KMS-11 (cell line): ENCODE measurements at regions not wholly inside any gene's neighbourhood (a gene's known extent, or its start where the extent isn't known, plus 50 kb on each side); places are given as distances from the start of the nearest gene placed in this dataset.

Source experiments
- H2AFZ ChIP-seq: fragments of 200-600 bp; sonication (generic); 2 replicates; pipeline ENCODE4 v1.6.1; 2016; ENCODE audit warnings: antibody characterized with exemption, mixed run types, low read depth
- H3K27ac ChIP-seq: fragments of 200-600 bp; sonication (generic); 2 replicates; pipeline ENCODE4 v1.6.1; 2016; ENCODE audit warnings: mild to moderate bottlenecking, mixed run types
- H3K27me3 ChIP-seq: fragments of 200-600 bp; sonication (generic); 2 replicates; pipeline ENCODE4 v1.6.1; 2017; ENCODE audit warnings: mild to moderate bottlenecking, low read depth, mixed run types, moderate library complexity; ENCODE audit not compliant: insufficient read depth
- H3K36me3 ChIP-seq: fragments of 200-600 bp; sonication (generic); 2 replicates; pipeline ENCODE4 v1.6.1; 2017; ENCODE audit warnings: mild to moderate bottlenecking, mixed run types; ENCODE audit not compliant: insufficient read depth
- H3K4me1 ChIP-seq: fragments of 200-600 bp; sonication (generic); 2 replicates; pipeline ENCODE4 v1.6.1; 2016; ENCODE audit warnings: mild to moderate bottlenecking, low read depth, mixed run types; ENCODE audit not compliant: poor library complexity, severe bottlenecking
- H3K4me2 ChIP-seq: fragments of 200-600 bp; sonication (generic); 2 replicates; pipeline ENCODE4 v1.7.0; 2016; ENCODE audit warnings: mild to moderate bottlenecking, mixed run types
- H3K4me3 ChIP-seq: fragments of 200-600 bp; sonication (generic); IDR thresholded peaks from 2 replicates; pipeline ENCODE4 v1.6.1; 2017; ENCODE audit warnings: low read depth, low read length, mixed read lengths; ENCODE audit not compliant: insufficient read depth
- H3K79me2 ChIP-seq: fragments of 200-600 bp; sonication (generic); 2 replicates; pipeline ENCODE4 v1.6.1; 2016; ENCODE audit warnings: low read depth, mixed run types; ENCODE audit not compliant: insufficient read depth
- H3K9ac ChIP-seq: fragments of 200-600 bp; sonication (generic); 2 replicates; pipeline ENCODE4 v1.6.1; 2016; ENCODE audit warnings: mild to moderate bottlenecking, mixed run types
- H4K20me1 ChIP-seq: fragments of 200-600 bp; sonication (generic); 2 replicates; pipeline ENCODE4 v1.6.1; 2016; ENCODE audit warnings: mild to moderate bottlenecking, mixed run types; ENCODE audit not compliant: insufficient read depth
- TF ChIP-seq, protein P1 (sequence below): fragments of 200-600 bp; sonication (generic); conservative IDR thresholded peaks from 2 replicates; pipeline ENCODE4 v1.6.1; 2017; ENCODE audit warnings: low read depth, mild to moderate bottlenecking, antibody characterized with exemption, low read length, moderate library complexity, mixed read lengths

DNA sequence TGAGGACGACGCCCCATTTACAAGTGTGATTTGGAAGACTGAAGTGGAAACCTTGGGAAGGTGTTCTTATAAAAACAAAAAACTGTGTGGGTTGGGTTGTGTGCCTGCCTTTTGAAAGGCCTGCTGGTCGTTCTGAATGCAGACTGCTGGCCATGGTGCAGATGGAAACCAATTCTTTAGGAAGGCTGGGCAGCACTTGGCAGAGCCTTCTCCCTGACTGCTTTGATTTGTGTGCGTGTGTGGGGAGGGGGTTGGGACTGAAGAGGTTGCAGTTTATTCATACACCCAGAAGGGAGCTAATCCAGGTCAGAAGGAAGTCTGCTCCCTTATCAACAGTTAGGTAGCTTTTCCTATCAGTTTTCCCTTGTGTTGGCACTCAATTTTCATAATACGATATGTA lies 288.7 kb downstream of the SOX2 start:
- Histone ChIP-seq H3K79me2 (no peaks in the 10 kb centered on the region), H3K36me3 (no peaks in the 10 kb centered on the region), H3K4me2 (no peak overlapping the region), H2AFZ (no peak overlapping the region), H3K27me3 (no peaks in the 10 kb centered on the region), H3K9ac (no peak overlapping the region), H3K4me3 (no peak overlapping the region), H4K20me1 (no peaks in the 10 kb centered on the region), H3K27ac (no peak overlapping the region), H3K4me1 (no peaks in the 10 kb centered on the region)
- TF ChIP-seq, protein P1, sequence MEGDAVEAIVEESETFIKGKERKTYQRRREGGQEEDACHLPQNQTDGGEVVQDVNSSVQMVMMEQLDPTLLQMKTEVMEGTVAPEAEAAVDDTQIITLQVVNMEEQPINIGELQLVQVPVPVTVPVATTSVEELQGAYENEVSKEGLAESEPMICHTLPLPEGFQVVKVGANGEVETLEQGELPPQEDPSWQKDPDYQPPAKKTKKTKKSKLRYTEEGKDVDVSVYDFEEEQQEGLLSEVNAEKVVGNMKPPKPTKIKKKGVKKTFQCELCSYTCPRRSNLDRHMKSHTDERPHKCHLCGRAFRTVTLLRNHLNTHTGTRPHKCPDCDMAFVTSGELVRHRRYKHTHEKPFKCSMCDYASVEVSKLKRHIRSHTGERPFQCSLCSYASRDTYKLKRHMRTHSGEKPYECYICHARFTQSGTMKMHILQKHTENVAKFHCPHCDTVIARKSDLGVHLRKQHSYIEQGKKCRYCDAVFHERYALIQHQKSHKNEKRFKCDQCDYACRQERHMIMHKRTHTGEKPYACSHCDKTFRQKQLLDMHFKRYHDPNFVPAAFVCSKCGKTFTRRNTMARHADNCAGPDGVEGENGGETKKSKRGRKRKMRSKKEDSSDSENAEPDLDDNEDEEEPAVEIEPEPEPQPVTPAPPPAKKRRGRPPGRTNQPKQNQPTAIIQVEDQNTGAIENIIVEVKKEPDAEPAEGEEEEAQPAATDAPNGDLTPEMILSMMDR: no peak

DNA sequence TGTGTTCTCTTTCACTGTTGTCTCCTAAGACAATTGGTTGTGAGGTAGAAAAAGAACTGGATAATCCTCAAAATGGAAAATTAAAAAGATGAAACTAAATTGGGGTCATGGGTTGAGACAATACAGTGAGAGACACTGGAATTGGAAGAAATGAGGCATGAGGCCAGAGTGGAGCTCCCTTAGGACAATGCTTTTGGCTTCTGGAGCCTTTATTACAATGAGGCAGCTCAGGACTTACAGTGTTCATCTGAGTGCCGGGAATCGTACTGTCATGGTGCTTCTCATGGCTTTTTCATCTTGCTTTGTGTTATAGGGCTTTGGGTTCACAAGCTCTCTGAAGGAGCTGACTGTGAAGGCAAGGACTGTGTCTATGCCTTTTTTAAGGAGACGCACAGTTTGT lies 293.5 kb downstream of the SOX2 start:
- Histone ChIP-seq H3K4me3 (no peak overlapping the region), H3K27ac (no peak overlapping the region), H3K27me3 (no peaks in the 10 kb centered on the region), H3K9ac (no peak overlapping the region), H2AFZ (no peak overlapping the region), H4K20me1 (no peaks in the 10 kb centered on the region), H3K36me3 (no peaks in the 10 kb centered on the region), H3K79me2 (no peaks in the 10 kb centered on the region), H3K4me1 (no peaks in the 10 kb centered on the region), H3K4me2 (no peak overlapping the region)
- TF ChIP-seq, protein P1: no peak

DNA sequence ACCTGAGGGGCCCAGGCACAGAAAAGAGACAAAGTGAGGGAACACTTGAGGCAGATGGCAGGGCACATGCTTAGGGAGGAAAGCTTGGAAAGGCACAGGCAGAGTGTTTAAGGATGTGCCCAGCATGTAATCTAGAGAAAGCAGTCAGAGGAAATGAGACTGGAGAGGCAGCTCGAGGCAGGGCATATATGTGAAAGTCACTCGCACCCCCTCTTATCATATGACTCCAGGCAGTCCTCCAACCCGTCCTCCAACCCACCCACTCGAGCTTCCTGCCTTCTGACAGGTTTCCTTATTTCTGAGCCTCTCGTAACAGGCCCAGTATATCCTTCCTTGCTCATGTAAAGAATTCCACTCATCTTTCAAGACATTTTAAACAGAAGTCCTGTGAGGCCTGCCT lies 294.0 kb downstream of the SOX2 start:
- no peak overlapping the region for H3K4me2 ChIP-seq
- no peaks in the 10 kb centered on the region for H3K36me3 ChIP-seq
- no peaks in the 10 kb centered on the region for H3K4me1 ChIP-seq
- H2AFZ ChIP-seq: no peak overlapping the region
- H4K20me1 ChIP-seq: no peaks in the 10 kb centered on the region
- H3K9ac ChIP-seq: no peak overlapping the region
- no peak overlapping the region for H3K4me3 ChIP-seq
- H3K27ac ChIP-seq: no peak overlapping the region
- no peaks in the 10 kb centered on the region for H3K79me2 ChIP-seq
- no peaks in the 10 kb centered on the region for H3K27me3 ChIP-seq
- TF ChIP-seq, protein P1: no peak

DNA sequence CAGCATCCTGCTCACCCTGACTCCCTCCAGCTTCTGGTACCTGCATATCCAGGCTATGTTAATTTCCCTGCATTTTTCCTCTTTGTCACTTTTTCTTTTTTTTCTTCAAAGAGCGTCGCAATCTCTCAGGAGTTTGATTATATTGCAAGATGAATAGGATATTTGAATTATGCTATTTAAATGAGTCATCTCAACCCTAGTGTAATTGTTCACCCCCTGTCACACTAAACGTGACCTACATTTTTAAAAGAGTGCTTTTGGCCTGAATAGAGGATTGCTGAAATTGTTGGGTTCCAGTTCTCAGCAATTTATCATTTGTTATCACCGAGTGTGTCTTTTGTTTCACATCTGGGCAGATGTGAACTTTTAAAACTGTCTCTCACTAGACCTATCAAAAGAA lies 294.7 kb downstream of the SOX2 start:
- Histone ChIP-seq H3K27me3 (no peaks in the 10 kb centered on the region), H3K4me1 (no peaks in the 10 kb centered on the region), H3K4me3 (no peak overlapping the region), H3K79me2 (no peaks in the 10 kb centered on the region), H3K27ac (no peak overlapping the region), H4K20me1 (no peaks in the 10 kb centered on the region), H3K36me3 (no peaks in the 10 kb centered on the region), H3K4me2 (no peak overlapping the region), H2AFZ (no peak overlapping the region), H3K9ac (no peak overlapping the region)
- TF ChIP-seq, protein P1: no peak

DNA sequence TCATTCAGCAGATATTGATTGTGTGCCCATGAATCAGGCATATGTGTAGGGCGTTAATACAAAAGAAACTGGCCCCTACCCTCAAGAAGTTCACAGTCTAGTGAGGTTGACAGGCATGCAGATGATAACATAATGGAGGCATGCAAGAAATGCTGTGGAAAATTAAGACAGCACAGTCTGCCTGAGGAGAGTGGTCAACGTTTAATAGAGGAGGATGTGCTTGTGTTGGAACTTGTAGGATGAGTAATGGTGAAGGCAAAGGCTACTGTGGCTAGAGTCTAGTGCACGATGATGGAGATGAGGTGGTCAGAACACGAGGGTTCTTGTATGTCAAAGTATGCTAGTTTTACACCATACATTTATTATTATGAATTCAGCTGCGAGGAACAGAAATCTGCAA lies 295.7 kb downstream of the SOX2 start:
- Histone ChIP-seq H3K27me3 (no peaks in the 10 kb centered on the region), H3K27ac (no peak overlapping the region), H3K79me2 (no peaks in the 10 kb centered on the region), H3K9ac (no peak overlapping the region), H3K4me3 (no peak overlapping the region), H3K4me2 (no peak overlapping the region), H2AFZ (no peak overlapping the region), H3K4me1 (no peaks in the 10 kb centered on the region), H3K36me3 (no peaks in the 10 kb centered on the region), H4K20me1 (no peaks in the 10 kb centered on the region)
- TF ChIP-seq, protein P1: no peak
